GM19397 (cell line): ENCODE measurements at regions not wholly inside any gene's neighbourhood (a gene's known extent, or its start where the extent isn't known, plus 50 kb on each side); places are given as distances from the start of the nearest gene placed in this dataset.
A peak's percentile ranks its signal among the peaks of the same experiment; 100 is the strongest.
"Not testable (repeated sequence)": the region's sequence is repeated elsewhere in the genome, so short reads cannot be mapped to it uniquely, and the experiment has no call there.

Experiments
- ATAC-seq: cut with Tn5 transposase; IDR thresholded peaks from one replicate; pipeline ENCODE4 v1.9.1; 2021; ENCODE audit warnings: mild to moderate bottlenecking, moderate library complexity; ENCODE audit not compliant: unreplicated experiment

DNA sequence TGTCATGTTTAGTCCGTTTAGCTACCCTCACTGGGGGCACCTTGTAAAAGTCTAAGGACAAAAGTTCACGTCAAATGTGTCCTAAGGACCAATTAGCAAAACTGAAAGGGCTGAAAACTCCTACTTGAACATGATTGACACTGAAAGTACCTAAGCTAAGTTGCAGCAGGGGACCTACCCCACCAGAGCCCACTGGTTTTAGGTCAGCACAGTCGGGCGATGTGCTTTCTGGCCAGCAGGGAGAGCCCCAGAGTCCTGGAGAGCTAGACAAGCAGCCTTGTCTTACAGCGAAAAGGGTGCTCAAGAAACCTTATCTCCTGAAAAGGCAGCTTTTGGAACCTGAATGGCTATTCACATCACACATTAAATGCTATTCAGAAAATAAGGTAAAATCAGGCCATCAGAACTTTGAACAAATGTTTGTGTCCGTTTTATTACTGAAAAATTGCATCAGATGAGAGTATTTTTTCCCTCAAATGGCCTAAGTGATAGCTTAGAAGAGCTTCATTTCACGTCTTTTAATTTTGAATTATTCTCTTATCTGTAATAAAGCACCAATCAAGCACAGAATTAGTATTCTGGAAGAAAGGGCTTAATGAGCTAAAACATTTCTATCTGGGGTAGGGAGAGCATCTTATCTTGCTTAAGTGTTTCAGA is 52.2 kb upstream of the MKI67 start:
- no peak for ATAC-seq

GRCh38 chr10:128180843-128181242 is 54.6 kb upstream of the MKI67 start:
- no peak for ATAC-seq

DNA sequence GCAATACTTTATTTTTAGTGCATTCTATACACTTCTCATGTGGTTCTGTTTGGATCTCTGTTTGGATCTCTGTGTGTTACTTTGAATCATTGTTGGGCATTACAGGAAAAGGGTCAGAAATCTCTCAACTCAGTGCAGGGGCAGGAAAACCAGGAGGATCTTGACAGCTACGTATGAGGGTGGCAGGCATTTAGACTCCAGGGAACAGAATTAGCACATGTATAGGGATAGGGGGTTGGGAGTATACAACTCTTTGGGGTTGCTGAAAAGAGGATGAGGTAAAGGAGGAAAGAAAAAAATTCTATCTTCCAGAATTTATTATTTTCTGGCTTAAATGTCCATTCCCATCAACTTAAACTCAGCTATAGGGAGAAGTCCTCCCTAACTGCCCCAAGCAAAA is 59.4 kb upstream of the MKI67 start:
- no peak for ATAC-seq

GRCh38 chr10:128186959-128187787 is 61.0 kb upstream of the MKI67 start:
- no peak for ATAC-seq

GRCh38 chr10:128187788-128188185 is 61.6 kb upstream of the MKI67 start:
- no peak for ATAC-seq

DNA sequence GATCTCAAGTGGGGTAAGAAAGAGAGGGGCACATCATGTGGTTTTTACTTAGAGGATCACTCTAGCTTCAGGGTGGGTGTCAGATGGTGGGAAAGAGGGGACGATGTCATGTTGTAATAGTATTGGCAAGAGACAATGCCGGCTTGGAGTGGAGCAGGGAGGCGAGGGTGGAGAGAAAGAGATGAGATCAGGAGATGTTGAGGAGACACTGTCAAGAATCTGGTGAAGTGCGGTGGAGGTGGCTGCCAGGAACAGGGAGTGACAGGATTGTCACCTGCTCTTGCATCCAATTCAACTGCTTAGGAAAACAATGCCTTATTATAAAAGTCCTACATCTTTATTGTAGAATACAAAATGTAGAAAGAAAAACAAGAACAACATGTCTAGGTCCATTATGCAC is 63.0 kb upstream of the MKI67 start:
- ATAC-seq, result no peak

DNA sequence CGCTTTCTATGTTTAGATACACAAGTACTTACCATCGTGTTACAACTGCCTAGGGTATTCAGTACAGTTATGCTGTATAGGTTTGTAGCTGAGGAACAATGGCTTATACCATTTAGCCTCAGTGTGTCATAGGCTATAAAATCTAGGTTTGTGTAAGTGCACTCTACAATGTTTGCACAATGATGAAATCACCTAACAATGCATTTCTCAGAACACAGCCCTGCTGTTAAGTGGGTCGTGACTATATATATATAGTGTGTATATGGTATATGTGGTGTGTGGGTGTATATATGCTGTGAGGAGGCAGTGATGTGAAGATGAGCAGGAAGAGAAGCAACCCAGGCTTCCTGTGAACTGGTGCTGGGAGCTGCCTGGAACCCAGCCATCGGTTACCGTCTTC is 65.6 kb upstream of the MKI67 start:
- no peak for ATAC-seq

DNA sequence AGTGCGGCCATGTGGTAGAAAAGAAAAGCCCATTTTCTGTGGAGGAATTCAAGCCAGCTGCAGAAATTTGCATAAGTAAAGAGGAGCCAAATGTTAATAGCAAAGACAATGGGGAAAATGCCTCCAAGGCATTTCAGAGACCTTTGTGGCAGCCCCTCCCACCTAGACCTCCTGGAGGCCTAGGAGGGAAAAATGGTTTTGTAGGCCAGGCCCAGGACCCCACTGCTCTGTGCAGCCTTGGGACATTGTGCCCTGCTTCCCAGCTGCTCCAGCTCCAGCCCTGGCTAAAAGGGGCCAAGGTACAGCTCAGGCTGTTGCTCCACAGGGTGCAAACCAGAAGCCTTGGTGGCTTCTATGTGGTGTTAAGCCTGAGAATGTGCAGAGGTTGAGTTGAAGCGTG is 75.6 kb upstream of the MKI67 start:
- ATAC-seq, result not testable (repeated sequence)

- ATAC-seq, result no peak
Measured at GRCh38 chr10:128203028-128203427, 76.8 kb upstream of the MKI67 start.

DNA sequence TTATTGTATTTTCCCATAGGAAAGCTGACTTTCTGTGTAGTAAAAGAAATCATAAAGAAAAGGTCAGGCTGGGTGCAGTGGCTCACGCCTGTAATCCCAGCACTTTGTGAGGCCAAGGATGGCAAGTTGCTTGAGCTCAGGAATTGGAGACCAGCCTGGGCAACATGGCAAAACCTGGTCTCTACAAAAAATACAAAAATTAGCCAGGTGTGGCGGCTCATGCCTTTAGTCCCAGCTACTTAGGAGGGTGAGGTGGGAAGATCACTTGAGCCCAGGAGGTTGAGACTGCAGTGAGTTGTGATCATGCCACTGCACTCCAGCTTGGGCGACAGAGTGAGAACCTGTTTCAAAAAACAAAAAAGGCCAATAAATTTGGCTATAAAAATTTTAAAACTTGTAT is 79.4 kb upstream of the MKI67 start:
- not testable (repeated sequence) for ATAC-seq

DNA sequence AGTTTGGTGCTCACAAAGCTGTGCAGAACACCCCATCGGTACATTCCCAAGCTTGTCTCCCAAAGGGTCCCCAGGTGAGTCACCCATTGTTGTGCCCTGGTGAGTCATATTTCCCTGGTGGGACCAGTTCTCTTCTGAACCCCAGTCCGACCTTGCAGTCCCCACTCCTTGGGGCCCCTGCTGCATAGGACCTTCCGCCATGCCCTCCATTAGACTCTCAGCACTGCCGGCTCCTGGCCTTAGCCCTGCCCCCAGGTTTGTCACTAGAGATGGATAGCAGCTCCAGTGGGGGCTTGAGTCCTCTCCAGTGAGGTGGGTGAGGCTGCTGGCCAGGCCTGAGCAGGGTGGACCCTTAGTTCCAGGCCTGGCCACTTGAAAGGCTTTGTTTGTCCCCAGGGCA is 80.5 kb upstream of the MKI67 start:
- ATAC-seq, result no peak

GRCh38 chr10:128209862-128210214 is 83.6 kb upstream of the MKI67 start:
- no peak for ATAC-seq

GRCh38 chr10:128210215-128211063 is 84.2 kb upstream of the MKI67 start:
- peak; percentile 48 for ATAC-seq

- no peak for ATAC-seq
Measured at GRCh38 chr10:128211064-128211504, 84.9 kb upstream of the MKI67 start.

GRCh38 chr10:128211953-128212727 is 85.9 kb upstream of the MKI67 start:
- peak; percentile 95 for ATAC-seq

DNA sequence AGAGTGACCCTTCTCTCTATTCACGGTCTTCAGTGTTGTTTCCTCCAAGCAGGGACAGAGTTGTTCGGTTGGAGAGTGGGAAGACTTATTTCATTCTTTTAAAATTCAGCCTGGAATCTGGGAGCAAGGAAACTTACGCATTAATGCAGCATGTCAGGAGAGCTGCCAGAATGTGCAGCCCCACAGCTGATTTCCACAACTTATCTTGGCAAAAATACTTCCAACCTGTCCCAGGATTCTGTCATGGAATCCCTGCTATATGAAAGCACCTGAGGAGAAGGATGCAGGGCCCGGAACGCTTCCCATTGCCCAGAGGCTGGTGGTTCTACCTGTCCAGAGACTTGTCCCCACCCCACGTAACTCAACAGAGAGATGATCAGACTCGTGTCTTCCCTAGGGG is 86.9 kb upstream of the MKI67 start:
- no peak for ATAC-seq

- no peak for ATAC-seq
Measured at GRCh38 chr10:128215733-128216132, 89.5 kb upstream of the MKI67 start.

- no peak for ATAC-seq
Measured at GRCh38 chr10:128217136-128217535, 90.9 kb upstream of the MKI67 start.

DNA sequence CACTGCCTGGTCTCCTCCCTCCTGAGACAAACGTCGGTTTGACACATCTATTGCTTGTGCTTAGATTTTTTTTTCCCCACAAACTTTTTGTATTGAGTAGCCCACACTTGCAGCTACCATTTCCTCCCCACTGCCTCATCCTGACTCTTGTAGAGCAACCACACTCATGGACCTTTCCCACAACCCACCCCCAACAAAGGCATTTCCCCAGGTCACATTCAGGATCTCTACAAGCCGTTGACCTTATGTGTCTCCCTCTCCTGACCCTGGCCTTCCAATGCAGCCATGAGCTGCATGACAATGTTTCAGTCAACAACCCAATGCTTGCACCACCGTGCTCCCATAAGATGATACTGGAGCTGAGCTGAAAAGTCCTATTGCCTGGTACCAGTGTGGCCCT is 91.9 kb upstream of the MKI67 start:
- no peak for ATAC-seq

DNA sequence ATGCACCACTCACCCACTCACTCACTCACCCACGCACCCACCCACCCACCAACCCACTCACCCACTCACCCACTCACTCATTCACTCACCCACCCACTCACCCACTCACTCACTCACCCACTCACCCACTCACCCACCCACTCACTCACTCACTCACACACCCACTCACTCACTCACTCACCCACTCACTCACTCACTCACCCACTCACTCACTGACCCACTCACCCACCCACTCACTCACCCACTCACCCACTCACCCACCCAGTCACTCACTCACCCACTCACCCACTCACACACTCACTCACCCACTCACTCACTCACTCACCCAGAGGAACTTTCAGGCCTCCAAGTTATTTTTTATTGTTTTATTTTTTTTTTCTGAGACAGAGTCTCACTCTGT is 93.1 kb upstream of the MKI67 start:
- no peak for ATAC-seq

DNA sequence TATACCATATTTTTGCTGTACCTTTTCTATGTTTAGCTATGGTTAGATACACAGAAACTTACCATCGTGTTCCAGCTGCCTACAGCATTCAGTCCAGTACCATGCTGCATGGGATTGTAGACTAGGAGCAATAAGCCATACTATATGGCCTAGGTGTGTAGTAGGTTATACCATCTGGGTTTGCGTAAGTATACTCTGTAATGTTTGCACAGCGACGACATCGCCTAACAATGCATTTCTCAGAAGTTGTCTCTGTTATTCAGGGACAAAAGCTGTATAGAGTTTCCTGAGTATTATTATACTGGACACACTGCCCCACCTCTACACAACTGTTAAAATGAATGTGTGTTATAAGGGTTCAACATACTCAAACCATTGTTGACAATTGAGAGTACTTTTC is 93.8 kb upstream of the MKI67 start:
- no peak for ATAC-seq
